Liver (tissue), 7 donors: ENCODE measurements at regions not wholly inside any gene's neighbourhood (a gene's known extent, or its start where the extent isn't known, plus 50 kb on each side); places are given as distances from the start of the nearest gene placed in this dataset.

Experiments
- DNase-seq: peaks from one replicate; pipeline ENCODE4 v3.0.0-alpha.2; 2017; ENCODE audit warnings: low spot score
- H3K27ac ChIP-seq, 2 donors: one replicate each; pipeline ENCODE4 v1.7.0; 2013; ENCODE audit warnings: inconsistent platforms in 2 of 2, low read length in 2 of 2, control low read depth in 1 of 2, low read depth in 1 of 2, mild to moderate bottlenecking in 1 of 2
- H3K27me3 ChIP-seq, 4 donors: one replicate each; pipeline versions ENCODE4 v1.6.1 to v1.7.0; 2013; ENCODE audit warnings: low read length in 3 of 4, inconsistent platforms in 1 of 4, mild to moderate bottlenecking in 1 of 4, moderate library complexity in 1 of 4; ENCODE audit not compliant: control insufficient read depth in 4 of 4, insufficient read depth in 4 of 4
- H3K36me3 ChIP-seq, 4 donors: one replicate each; pipeline versions ENCODE4 v1.6.1 to v1.7.0; 2013; ENCODE audit warnings: low read length in 3 of 4, mild to moderate bottlenecking in 3 of 4, low read depth in 1 of 4, moderate library complexity in 1 of 4; ENCODE audit not compliant: control insufficient read depth in 4 of 4, insufficient read depth in 3 of 4
- H3K4me1 ChIP-seq, 4 donors: one replicate each; pipeline versions ENCODE4 v1.6.1 to v1.7.0; 2013; ENCODE audit warnings: low read length in 3 of 4, mild to moderate bottlenecking in 3 of 4, moderate library complexity in 1 of 4; ENCODE audit not compliant: control insufficient read depth in 4 of 4, insufficient read depth in 4 of 4
- H3K4me3 ChIP-seq, 3 donors: one replicate each; pipeline versions ENCODE4 v1.6.1 to v1.7.0; 2013; ENCODE audit warnings: low read length in 3 of 3, control low read depth in 1 of 3, low read depth in 1 of 3, mild to moderate bottlenecking in 1 of 3
- H3K9ac ChIP-seq, 2 donors: one replicate each; pipeline ENCODE4 v1.7.0; 2013; ENCODE audit warnings: low read length in 2 of 2, mild to moderate bottlenecking in 2 of 2, moderate library complexity in 2 of 2, control low read depth in 1 of 2, low read depth in 1 of 2
- H3K9me3 ChIP-seq, 4 donors: one replicate each; pipeline versions ENCODE4 v1.6.1 to v1.7.0; 2013; ENCODE audit warnings: low read length in 3 of 4; ENCODE audit not compliant: control insufficient read depth in 4 of 4
- FOXA1 ChIP-seq: IDR thresholded peaks from 2 replicates; pipeline ENCODE4 v1.6.1; 2016; ENCODE audit warnings: antibody characterized with exemption
- FOXA2 ChIP-seq: IDR thresholded peaks from 2 replicates; pipeline ENCODE4 v1.6.1; 2016; ENCODE audit warnings: antibody characterized with exemption
- HNF4A ChIP-seq, 2 donors: conservative IDR thresholded peaks; 2 replicates each; pipeline ENCODE4 v1.6.1; 2016; ENCODE audit warnings: antibody characterized with exemption in 2 of 2, mild to moderate bottlenecking in 2 of 2
- HNF4G ChIP-seq: IDR thresholded peaks from 2 replicates; pipeline ENCODE4 v1.6.1; 2016; ENCODE audit warnings: antibody characterized with exemption
- JUND ChIP-seq, 2 donors: IDR thresholded peaks; 2 replicates each; pipeline ENCODE4 v1.6.1; 2016; ENCODE audit warnings: antibody characterized with exemption in 2 of 2
- RAD21 ChIP-seq, 2 donors: IDR thresholded peaks; 2 replicates each; pipeline ENCODE4 v1.6.1; 2016; ENCODE audit warnings: antibody characterized with exemption in 2 of 2, mild to moderate bottlenecking in 2 of 2
- RXRA ChIP-seq, 2 donors: IDR thresholded peaks; 2 replicates each; pipeline ENCODE4 v1.6.1; 2017 to 2018; ENCODE audit warnings: antibody characterized with exemption in 2 of 2, mild to moderate bottlenecking in 1 of 2
- SP1 ChIP-seq: IDR thresholded peaks from 2 replicates; pipeline ENCODE4 v1.6.1; 2018; ENCODE audit warnings: antibody characterized with exemption, mild to moderate bottlenecking
- TAF1 ChIP-seq: conservative IDR thresholded peaks from 2 replicates; pipeline ENCODE4 v1.6.1; 2016; ENCODE audit warnings: antibody characterized with exemption, mild to moderate bottlenecking
- YY1 ChIP-seq: IDR thresholded peaks from 2 replicates; pipeline ENCODE4 v1.6.1; 2016; ENCODE audit warnings: antibody characterized with exemption, mild to moderate bottlenecking
- WGBS: extraction: QIAGEN DNeasy Blood & Tissue Kit; methylation state at CpG from one replicate; pipeline ENCODE4 v1.1.7; 2013; 5-methylcytosine and 5-hydroxymethylcytosine counted together
- TF ChIP-seq, protein P1 (sequence below): IDR thresholded peaks from 2 replicates; pipeline ENCODE4 v1.6.1; 2016; ENCODE audit warnings: antibody characterized with exemption
- TF ChIP-seq, protein P2 (sequence below): IDR thresholded peaks from 2 replicates; pipeline ENCODE4 v1.6.1; 2016; ENCODE audit warnings: antibody characterized with exemption
- donor health status: healthy.
- donor health status: healthy.
- donor health status: healthy.
- donor health status: healthy.

GRCh38 chr2:236831698-236832097, 254.0 kb upstream of the COPS8 start:
- Histone ChIP-seq H3K4me1 (peaks cover 7 to 27% (median 19%) of the 10 kb centered on the region in 4 donors), H3K27me3 (no peaks in the 10 kb centered on the region), H3K9me3 (no peaks in the 10 kb centered on the region), H3K4me3 (no peak overlapping the region), H3K27ac (no peak overlapping the region), H3K36me3 (no peaks in the 10 kb centered on the region), H3K9ac (no peak overlapping the region)
- 90% methylated on average over 6 of the region's 6 CpGs for WGBS
- DNase-seq: no peak
- TF ChIP-seq, protein P1, sequence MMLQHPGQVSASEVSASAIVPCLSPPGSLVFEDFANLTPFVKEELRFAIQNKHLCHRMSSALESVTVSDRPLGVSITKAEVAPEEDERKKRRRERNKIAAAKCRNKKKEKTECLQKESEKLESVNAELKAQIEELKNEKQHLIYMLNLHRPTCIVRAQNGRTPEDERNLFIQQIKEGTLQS: no peak
- TF ChIP-seq FOXA2 (no peak), TAF1 (no peak), JUND (IDR thresholded peaks at IDR 0.05) (no peak)
- TF ChIP-seq, protein P2, sequence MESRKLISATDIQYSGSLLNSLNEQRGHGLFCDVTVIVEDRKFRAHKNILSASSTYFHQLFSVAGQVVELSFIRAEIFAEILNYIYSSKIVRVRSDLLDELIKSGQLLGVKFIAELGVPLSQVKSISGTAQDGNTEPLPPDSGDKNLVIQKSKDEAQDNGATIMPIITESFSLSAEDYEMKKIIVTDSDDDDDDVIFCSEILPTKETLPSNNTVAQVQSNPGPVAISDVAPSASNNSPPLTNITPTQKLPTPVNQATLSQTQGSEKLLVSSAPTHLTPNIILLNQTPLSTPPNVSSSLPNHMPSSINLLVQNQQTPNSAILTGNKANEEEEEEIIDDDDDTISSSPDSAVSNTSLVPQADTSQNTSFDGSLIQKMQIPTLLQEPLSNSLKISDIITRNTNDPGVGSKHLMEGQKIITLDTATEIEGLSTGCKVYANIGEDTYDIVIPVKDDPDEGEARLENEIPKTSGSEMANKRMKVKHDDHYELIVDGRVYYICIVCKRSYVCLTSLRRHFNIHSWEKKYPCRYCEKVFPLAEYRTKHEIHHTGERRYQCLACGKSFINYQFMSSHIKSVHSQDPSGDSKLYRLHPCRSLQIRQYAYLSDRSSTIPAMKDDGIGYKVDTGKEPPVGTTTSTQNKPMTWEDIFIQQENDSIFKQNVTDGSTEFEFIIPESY: no peak

GRCh38 chr2:236833501-236834073, 252.1 kb upstream of the COPS8 start:
- WGBS: 80% methylated on average over 3 of the region's 3 CpGs
- Histone ChIP-seq H3K27me3 (no peaks in the 10 kb centered on the region), H3K4me3 (no peak overlapping the region), H3K36me3 (no peaks in the 10 kb centered on the region), H3K9me3 (no peaks in the 10 kb centered on the region), H3K4me1 (peaks cover 7 to 21% (median 12%) of the 10 kb centered on the region in 4 donors), H3K27ac (no peak overlapping the region), H3K9ac (no peak overlapping the region)
- DNase-seq: no peak
- no peak for TF ChIP-seq HNF4G
- TF ChIP-seq, protein P1: no peak
- TF ChIP-seq RXRA (IDR thresholded peaks at IDR 0.05): peak in 1 of 2 donors; percentile 36
- TF ChIP-seq SP1: no peak
- TF ChIP-seq RAD21 (IDR thresholded peaks at IDR 0.05): no peak
- no peak for TF ChIP-seq YY1
- peak in 1 of 2 donors; percentile 6 for TF ChIP-seq HNF4A (conservative IDR thresholded peaks at IDR 0.05)

- WGBS: 95% methylated on average over 1 of the region's 1 CpG
- Histone ChIP-seq H3K9me3 (no peaks in the 10 kb centered on the region), H3K27me3 (no peaks in the 10 kb centered on the region), H3K4me3 (no peak overlapping the region), H3K4me1 (peaks cover 7 to 15% (median 9%) of the 10 kb centered on the region in 4 donors), H3K36me3 (no peaks in the 10 kb centered on the region), H3K9ac (no peak overlapping the region), H3K27ac (no peak overlapping the region)
- no peak for DNase-seq
- TF ChIP-seq SP1 (no peak), FOXA1 (no peak), HNF4A (conservative IDR thresholded peaks at IDR 0.05) (peak; percentile 8 to 23), TAF1 (no peak)
- TF ChIP-seq, protein P1: no peak
Measured at GRCh38 chr2:236834284-236834683, 251.4 kb upstream of the COPS8 start.
